T-helper 1 cell treated with Interleukin-12 subunit alpha and Interleukin-12 subunit beta and Interleukin-4 antibody, amounts not matched to agents 30 ng/mL and 1 ng/mL, for 36 hours (primary cell): ENCODE measurements at regions not wholly inside any gene's neighbourhood (a gene's known extent, or its start where the extent isn't known, plus 50 kb on each side); places are given as distances from the start of the nearest gene placed in this dataset.

Experiments used
- intact Hi-C: fragments of 100-400 bp; cut with micrococcal nuclease; formaldehyde crosslinking; loops from one replicate; pipeline ENCODE4 v1.15.1; 2024

DNA sequence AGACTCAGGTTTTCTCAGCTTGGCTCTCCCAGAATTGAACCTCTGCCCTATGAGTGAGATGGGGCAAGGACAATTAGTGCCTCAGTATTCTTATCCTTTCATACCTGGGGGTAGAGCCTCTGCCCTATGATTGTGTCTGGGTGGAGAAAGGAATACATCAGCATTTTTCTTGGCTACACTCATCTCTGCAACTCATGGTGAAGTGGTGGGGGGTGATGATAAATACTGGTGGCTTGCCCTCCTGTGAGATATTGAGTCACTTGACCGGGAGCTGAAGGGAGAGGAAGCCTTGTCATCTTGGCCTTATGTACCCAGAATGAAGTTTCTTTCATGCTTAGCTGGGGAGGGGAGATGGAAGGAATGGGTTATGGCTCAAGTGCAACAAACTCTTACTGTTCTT is 71.3 kb upstream of the ENOX2 start:
- intact Hi-C loops: no loop called here

DNA sequence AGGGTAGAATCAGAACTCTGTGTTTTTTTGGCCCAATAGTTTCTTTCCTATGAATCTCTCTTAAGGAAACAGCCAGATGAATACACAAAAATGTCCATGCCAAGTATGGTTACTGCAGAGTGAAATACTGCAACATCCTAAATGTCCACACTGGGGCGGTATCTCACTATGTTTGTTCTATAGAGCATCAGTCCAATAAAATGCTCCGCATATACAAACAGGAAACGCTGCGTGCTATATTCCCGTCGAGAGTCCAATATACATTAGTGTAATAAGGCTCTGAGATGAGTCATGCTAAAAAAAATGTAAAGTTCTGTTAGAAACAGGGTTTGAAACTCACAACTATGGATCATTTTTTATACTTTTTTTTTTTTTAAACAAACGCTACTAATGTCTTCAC is 72.9 kb upstream of the ENOX2 start:
- intact Hi-C loops: loop anchor here (1.0 to 2.0 kb wide), 4 partner anchors 657 to 837 kb away; no protein-coding TSS in a partner anchor

DNA sequence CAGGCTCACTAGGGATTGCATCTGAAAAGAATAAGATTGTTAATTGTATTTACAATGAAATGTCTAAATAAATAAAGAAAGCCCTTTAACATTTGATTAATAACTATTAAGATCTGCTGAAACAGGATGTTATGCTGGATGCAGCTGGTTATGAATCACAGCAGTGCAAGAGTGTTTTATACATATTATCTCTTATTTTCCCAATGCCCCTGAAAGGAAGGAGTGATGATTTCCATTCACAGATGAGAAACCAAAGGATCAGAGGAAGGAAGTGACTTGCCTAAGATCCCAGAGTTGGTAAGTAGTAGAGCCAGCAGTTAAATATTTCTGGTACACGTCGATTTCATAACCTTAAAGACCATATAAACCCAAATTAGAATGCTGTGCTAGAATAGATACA is 76.3 kb upstream of the ARHGAP36 start:
- intact Hi-C loops: no loop called here

GRCh38 chrX:130984782-130985181 is 73.4 kb upstream of the ARHGAP36 start:
- intact Hi-C loops: no loop called here

DNA sequence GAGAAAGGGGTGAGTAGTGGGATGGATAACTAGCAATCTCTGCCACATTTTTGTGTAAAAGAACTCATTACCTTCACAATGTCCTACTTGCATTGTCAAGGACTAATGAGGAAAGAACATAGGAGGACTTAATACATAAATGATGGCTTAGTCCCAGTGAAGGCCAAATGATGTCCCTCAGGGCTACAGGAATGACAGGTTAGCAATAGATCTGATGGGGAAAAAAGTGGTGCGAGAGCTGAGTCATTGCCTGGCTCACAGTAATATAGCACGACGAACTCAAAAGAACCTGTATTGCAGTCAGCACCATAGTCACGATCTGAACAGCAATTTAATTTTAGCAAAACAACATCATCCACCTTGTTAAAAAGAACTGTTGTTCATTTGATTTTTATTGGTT is 70.9 kb upstream of the ARHGAP36 start:
- intact Hi-C loops: no loop called here

DNA sequence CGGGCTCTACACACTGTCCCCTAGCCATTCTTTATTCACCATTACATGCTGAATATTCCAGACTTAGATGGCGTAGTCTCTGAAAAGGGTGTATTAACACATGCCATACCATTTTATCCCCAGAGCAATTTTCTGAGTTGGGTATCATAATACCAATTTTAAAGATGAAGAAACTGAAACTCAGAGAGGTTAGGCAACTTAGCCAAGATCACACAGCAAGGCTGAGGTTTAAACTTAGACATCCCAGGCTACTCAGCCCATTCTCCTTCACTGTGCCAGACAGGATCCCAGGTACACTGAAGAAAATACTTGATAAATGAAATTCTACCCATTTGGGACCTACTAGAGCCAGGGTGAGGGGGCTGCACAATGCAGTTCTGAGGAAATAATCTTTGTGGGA is 67.4 kb upstream of the ARHGAP36 start:
- intact Hi-C loops: loop anchor here (5.0 kb wide), 1 partner anchor 642 kb away; no protein-coding TSS in a partner anchor

GRCh38 chrX:130994671-130995070 is 63.5 kb upstream of the ARHGAP36 start:
- intact Hi-C loops: loop anchor here (5.0 kb wide), 1 partner anchor 638 kb away; no protein-coding TSS in a partner anchor

GRCh38 chrX:130995439-130995838 is 62.7 kb upstream of the ARHGAP36 start:
- intact Hi-C loops: no loop called here

DNA sequence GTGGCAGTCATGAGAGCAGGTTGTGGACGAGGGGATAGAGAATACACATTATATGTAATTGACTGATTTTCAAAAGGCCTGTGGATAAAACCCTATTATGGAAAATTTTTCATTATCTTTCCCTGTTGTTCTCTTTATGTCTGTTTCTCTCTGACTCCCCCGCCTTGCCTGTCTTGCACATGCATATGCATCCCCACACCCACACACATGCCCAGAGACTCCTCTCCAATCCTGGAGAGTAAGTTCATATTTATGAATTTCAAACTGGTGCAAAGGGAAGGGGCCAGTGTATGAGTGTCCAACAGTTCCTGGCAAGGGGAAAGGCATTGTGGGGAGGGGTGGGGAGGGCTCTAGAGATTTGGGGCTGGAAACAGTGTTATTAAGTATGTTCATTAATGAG is 60.8 kb upstream of the ARHGAP36 start:
- intact Hi-C loops: no loop called here

DNA sequence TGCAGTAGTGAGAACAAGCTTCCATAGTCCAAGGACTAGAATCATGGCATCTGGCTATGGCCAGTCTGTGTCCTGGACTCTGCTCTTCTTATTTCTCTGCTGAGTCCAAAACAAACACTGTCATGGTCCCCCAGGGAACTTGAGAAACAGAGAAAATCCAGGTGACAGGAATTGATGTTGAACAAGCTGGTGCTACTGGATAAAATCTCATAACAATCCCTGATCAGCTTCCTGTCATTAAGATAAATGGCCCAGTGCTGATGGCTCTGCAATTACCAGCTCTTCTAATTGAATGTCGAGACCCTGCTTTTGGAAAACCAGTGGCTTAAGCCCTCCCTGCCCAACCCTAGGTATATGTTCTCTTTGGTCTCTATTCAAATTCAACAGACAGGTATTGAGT is 58.8 kb upstream of the ARHGAP36 start:
- intact Hi-C loops: no loop called here
